ENCODE measurements at regions not wholly inside any gene's neighbourhood (a gene's known extent, or its start where the extent isn't known, plus 50 kb on each side); places are given as distances from the start of the nearest gene placed in this dataset.

DNA sequence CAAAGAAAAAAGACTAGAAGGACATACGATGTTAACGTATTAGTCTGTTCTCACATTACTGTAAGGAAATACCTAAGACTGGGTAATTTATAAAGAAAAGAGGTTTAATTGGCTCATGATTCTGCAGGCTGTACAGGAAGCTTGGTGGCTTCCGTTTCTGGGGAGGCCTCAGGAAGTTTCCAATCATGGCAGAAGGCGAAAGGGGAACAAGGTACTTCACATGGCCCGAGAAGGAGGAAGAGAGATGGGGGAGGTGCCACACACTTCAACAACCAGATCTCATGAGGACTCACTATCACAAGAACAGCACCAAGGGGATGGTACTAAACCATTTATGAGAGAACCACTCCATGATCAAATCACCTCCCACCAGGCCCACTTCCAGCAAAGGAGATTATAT lies 110.1 kb downstream of the CARTPT start:
- Mint-ChIP-seq H3K36me3 (peaks cover 3 to 17% (median 3%) of the 10 kb centered on the region in 3 donors), H3K27ac (no peak overlapping the region), H3K9me3 (peaks cover 3 to 49% (median 28%) of the 10 kb centered on the region in 9 donors), H3K4me3 (no peak overlapping the region), H3K27me3 (peaks cover 0 to 23% (median 3%) of the 10 kb centered on the region in 5 donors), H3K4me1 (peaks cover 0 to 2% (median 0%) of the 10 kb centered on the region in 4 donors)
- DNase-seq (no peak), ATAC-seq (no peak)
- POLR2A ChIA-PET, result no interaction called here

DNA sequence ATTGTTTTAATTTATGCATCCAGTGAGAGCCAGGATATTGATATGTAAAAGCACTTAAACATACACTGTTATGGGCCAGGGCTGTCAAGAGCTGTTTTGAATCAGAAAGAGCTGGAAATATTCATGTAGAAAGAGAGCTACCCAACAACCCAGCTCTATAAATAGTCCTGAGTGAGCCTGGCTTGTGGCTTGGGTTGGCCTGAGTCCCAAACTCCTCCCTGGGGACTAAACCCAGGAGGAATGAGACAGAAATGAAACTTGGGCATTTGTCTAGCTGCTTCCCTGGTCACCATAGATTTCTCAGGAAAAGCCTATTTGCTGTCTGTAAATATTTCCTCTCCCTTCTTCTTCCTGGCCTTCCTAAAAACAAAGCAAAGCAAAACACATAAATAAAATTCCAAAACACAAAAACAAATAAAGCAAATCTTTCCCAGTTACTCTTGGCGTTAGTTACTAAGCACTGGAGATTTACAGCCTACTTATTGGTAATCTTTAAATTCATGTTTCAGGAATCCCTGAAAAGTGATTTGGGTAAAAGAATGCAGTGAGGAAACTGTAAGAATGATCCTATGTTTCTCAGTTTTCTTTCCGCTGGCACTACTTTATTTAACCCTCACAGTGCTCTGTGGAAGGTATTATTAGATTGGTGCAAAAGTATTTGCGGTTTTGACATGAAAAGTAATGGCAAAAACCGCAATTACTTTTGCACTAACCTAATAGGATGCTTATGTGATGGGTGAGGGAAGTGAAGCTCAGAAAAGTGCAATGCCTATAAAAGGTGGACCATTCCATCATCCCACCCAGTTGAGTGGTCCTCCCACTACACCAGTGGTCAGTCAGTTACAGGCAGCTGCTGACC lies 111.8 kb downstream of the CARTPT start:
- ATAC-seq (no peak), DNase-seq (no peak)
- H3K4me3 Mint-ChIP-seq, result no peak overlapping the region
- POLR2A ChIA-PET, result no interaction called here
- H3K9me3 Mint-ChIP-seq, result peaks cover 3 to 38% (median 19%) of the 10 kb centered on the region in 9 donors
- H3K4me1 Mint-ChIP-seq, result peaks cover 0 to 2% (median 0%) of the 10 kb centered on the region in 4 donors
- H3K27me3 Mint-ChIP-seq, result peaks cover 0 to 23% (median 3%) of the 10 kb centered on the region in 5 donors
- peaks cover 3 to 13% (median 3%) of the 10 kb centered on the region in 3 donors for H3K36me3 Mint-ChIP-seq
- H3K27ac Mint-ChIP-seq, result no peak overlapping the region

DNA sequence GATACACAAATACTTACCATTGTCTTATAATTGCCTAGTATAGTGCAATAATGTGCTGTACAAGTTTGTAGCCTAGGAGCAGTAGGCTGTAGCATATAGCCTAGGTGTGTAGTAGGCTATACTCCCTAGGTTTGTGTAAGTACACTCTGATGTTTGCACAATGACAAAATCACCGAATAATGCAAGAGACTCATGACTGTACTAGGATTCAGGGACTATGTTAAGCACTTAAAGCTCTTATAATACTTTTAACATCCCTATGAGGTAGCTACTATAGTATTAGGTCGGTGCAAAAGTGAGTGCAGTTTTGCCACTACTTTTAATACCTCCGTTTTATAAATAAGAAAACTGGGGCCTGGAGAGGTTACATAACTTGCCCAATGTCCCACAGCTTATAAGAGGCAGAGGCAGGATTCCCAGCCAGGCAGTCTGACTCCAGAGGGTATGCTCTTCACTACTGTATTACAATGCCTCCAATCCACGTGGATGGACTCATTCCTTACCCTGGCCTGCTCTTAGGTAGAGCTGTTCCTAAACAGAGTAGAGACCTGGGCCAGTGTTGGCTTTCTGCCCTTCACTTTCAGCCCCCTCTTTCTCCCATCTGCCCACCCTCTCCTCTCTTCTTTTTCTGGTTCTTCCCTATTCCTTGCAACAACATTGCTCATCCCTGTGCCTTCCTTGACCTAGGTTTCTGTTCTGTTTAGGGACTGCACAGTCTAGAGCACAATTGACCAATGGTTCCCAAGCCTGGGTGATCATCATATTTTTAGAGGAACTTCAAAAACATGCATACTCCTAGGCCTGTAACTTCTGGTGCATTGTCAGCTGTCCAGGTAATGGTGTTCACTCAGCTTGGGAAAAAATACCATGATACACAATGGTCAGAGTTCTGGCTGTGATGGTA lies 114.0 kb downstream of the CARTPT start:
- POLR2A ChIA-PET, result no interaction called here
- H3K9me3 Mint-ChIP-seq, result peaks cover 0 to 16% (median 6%) of the 10 kb centered on the region in 9 donors
- DNase-seq, result no peak
- no peak for ATAC-seq
- H3K4me1 Mint-ChIP-seq, result peaks cover 0 to 2% (median 0%) of the 10 kb centered on the region in 4 donors
- H3K27me3 Mint-ChIP-seq, result peaks cover 0 to 10% (median 0%) of the 10 kb centered on the region in 5 donors
- H3K4me3 Mint-ChIP-seq, result no peak overlapping the region
- H3K36me3 Mint-ChIP-seq, result no peaks in the 10 kb centered on the region
- H3K27ac Mint-ChIP-seq, result no peak overlapping the region

DNA sequence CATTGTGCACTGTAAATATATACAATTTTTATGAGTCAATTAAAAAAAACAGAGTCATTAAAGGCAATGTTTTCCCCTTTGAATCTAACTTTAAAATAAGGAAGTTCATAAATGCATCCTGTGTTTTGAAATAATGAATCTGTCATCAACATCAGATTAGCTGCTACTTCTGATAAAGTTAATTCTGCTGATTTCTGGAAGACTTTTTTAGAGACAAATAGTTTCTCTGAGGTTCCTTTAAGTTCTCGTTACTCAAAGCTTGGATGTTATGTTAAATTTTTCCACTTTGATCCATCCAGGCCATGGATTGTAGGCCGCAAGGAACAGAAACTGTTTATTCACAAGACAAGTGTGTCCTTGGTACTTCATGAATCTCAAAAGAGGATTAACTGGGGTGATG lies 115.5 kb downstream of the CARTPT start:
- Mint-ChIP-seq H3K27ac (no peak overlapping the region), H3K36me3 (no peaks in the 10 kb centered on the region), H3K9me3 (peaks cover 0 to 6% (median 0%) of the 10 kb centered on the region in 9 donors), H3K4me1 (no peaks in the 10 kb centered on the region), H3K4me3 (no peak overlapping the region), H3K27me3 (peaks cover 0 to 10% (median 3%) of the 10 kb centered on the region in 5 donors)
- DNase-seq (no peak), ATAC-seq (no peak)
- POLR2A ChIA-PET, result no interaction called here

DNA sequence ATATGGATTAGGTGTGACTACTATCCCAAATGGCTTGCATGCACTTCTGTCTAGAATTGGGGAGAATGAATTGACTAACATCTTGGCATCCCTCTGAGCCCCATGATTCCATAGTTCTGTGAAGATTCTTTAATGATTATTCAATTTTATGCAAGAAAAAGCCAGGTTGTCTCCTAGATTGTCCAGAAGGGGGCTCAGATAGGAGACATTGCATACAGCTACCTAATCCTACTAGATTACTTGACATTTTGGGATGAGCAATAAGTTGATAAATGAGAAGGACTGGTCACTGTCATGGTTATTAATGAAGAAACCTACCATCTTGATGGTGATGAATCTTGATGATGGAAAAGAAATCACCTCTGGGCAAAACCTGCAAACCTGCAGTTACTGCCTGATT lies 117.0 kb downstream of the CARTPT start:
- Mint-ChIP-seq H3K27me3 (peaks cover 0 to 12% (median 4%) of the 10 kb centered on the region in 5 donors), H3K36me3 (no peaks in the 10 kb centered on the region), H3K27ac (no peak overlapping the region), H3K9me3 (peaks cover 0 to 3% (median 0%) of the 10 kb centered on the region in 9 donors), H3K4me1 (no peaks in the 10 kb centered on the region), H3K4me3 (no peak overlapping the region)
- ATAC-seq (no peak), DNase-seq (no peak)
- POLR2A ChIA-PET, result no interaction called here

DNA sequence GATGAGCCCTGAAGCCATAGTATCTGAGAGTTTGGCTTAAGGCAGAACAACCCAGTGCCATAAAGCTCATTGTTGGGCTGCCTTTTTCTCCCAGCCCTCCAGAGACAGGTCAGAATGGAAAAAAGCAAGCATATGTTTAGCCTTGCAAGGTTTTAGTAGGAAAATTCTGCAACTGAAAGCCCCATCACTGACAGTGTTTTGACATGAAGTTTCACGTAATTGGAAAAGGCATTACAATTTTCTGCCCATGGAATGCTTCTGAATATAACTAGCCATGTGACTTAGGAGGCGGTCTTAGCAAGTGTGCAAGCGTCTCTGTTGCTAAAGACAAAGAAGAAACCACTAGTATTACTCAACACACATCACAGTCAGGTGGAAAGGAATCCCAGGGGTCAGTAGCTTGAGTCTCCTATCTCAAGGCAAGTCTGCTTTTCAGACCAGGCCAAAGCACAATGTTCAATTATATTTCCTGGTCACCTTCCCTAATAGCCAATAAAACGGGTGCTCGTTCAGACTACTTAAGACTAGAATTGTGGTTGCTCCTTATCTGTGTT lies 117.6 kb downstream of the CARTPT start:
- ATAC-seq (no peak), DNase-seq (no peak)
- no peak overlapping the region for H3K4me3 Mint-ChIP-seq
- H3K36me3 Mint-ChIP-seq, result no peaks in the 10 kb centered on the region
- peaks cover 0 to 12% (median 2%) of the 10 kb centered on the region in 5 donors for H3K27me3 Mint-ChIP-seq
- H3K4me1 Mint-ChIP-seq, result no peaks in the 10 kb centered on the region
- peaks cover 0 to 7% (median 0%) of the 10 kb centered on the region in 9 donors for H3K9me3 Mint-ChIP-seq
- H3K27ac Mint-ChIP-seq, result no peak overlapping the region
- POLR2A ChIA-PET, result no interaction called here

DNA sequence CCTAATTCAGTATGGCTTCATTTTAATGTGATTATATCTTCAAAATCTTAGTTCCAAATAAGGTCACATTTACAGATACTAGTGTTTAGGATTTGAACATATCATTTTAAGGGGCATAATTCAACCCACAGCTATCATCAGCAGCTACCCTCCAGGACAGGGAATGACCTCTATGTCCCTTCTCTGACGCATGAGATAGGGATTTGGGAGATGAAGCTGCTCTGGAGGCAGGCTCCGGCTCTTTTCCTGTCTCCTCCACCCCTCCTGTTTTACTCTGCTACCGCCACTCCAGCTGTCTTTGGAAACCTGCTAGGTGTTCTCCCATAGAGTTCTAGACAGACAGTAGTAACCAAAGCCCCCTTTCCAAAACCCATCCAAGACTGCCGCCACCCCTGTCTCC lies 119.2 kb downstream of the CARTPT start:
- Mint-ChIP-seq H3K9me3 (peaks cover 0 to 7% (median 0%) of the 10 kb centered on the region in 9 donors), H3K36me3 (no peaks in the 10 kb centered on the region), H3K4me1 (no peaks in the 10 kb centered on the region), H3K4me3 (no peak overlapping the region), H3K27ac (no peak overlapping the region), H3K27me3 (peaks cover 0 to 12% (median 1%) of the 10 kb centered on the region in 5 donors)
- POLR2A ChIA-PET, result no interaction called here
- DNase-seq, result no peak
- no peak for ATAC-seq

DNA sequence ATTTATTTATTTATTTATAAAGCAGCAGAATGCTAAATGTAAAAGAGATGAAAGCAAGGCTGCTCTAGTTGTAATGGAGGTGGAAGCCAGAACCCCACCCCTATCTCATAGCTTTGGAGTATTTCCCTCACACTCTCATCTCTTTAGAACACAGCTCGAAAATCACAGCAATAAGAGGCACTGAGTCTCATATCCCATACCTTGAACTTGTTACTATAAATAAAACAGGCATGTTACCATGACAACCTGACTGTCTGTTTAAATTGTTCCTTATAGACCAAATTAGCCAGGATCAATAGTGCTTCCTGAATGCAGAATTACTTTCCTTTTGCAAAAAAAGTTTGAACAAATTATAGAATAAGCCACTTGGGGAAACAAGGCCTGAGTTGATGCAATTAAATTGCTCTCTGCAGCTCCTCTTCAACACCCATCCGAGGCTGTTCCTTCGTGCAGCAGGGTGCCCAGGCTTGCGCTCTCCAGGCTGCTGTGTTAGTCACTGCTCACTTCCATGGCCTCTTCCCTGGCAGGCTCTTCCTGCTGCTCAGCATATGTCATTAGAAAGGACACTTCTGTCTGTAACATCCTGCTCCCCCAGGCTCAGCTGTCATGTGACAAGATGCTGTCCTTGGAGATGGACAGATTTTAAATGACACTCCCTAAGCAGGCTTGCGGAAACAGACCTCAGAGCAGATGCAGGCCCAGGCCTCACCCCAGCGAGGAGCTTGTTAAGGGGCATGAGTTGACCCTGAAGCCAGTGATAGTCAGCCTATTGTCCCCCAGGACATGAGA lies 120.2 kb downstream of the CARTPT start:
- peaks cover 0 to 7% (median 0%) of the 10 kb centered on the region in 9 donors for H3K9me3 Mint-ChIP-seq
- H3K4me1 Mint-ChIP-seq, result no peaks in the 10 kb centered on the region
- POLR2A ChIA-PET, result no interaction called here
- DNase-seq (no peak), ATAC-seq (no peak)
- no peak overlapping the region for H3K4me3 Mint-ChIP-seq
- H3K27ac Mint-ChIP-seq, result no peak overlapping the region
- peaks cover 0 to 12% (median 1%) of the 10 kb centered on the region in 5 donors for H3K27me3 Mint-ChIP-seq
- no peaks in the 10 kb centered on the region for H3K36me3 Mint-ChIP-seq

DNA sequence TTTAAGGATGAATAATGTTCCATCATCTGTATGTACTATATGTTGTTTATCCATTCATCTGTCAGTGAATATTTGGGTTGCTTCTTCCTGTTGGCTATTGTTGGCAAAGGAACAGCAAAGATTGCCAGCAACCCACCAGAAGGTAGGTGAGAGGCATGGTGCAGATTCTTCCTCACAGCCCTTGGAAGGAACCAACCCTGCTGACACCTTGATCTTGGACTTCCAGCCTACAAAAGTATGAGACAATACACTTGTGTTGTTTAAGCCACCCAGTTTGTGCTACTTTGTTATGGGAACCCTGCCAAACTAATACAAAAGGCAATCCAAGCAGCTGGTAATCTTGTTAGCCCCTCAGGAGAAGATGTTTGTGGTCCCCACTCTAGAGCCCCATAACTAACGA lies 122.0 kb downstream of the CARTPT start:
- Mint-ChIP-seq H3K27ac (no peak overlapping the region), H3K4me1 (no peaks in the 10 kb centered on the region), H3K36me3 (no peaks in the 10 kb centered on the region), H3K9me3 (peaks cover 0 to 7% (median 0%) of the 10 kb centered on the region in 9 donors), H3K27me3 (peaks cover 0 to 12% (median 2%) of the 10 kb centered on the region in 5 donors), H3K4me3 (no peak overlapping the region)
- ATAC-seq (no peak), DNase-seq (no peak)
- POLR2A ChIA-PET, result no interaction called here

DNA sequence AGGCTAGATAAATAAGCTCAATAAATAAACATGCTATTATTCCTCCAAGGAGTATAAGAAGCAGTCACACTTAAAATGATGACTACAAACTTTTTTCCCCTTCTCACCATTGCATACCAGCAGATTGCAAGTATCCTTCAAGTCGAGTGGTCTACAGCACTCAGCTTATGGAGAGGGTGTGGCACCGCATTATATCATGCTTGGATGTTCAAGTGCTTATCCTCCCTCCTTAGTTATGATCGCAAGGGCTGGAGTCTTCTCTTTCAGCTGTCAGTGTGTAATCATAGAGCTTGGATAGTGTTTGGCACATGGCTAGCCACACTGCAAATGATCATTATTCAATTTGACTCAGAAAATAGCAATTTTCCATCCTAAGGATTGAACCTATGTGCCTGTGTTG lies 124.0 kb downstream of the CARTPT start:
- POLR2A ChIA-PET, result no interaction called here
- Mint-ChIP-seq H3K36me3 (no peaks in the 10 kb centered on the region), H3K4me1 (no peaks in the 10 kb centered on the region), H3K27ac (no peak overlapping the region), H3K4me3 (no peak overlapping the region), H3K9me3 (peaks cover 0 to 7% (median 0%) of the 10 kb centered on the region in 9 donors), H3K27me3 (peaks cover 0 to 17% (median 3%) of the 10 kb centered on the region in 5 donors)
- DNase-seq, result no peak
- ATAC-seq, result no peak

DNA sequence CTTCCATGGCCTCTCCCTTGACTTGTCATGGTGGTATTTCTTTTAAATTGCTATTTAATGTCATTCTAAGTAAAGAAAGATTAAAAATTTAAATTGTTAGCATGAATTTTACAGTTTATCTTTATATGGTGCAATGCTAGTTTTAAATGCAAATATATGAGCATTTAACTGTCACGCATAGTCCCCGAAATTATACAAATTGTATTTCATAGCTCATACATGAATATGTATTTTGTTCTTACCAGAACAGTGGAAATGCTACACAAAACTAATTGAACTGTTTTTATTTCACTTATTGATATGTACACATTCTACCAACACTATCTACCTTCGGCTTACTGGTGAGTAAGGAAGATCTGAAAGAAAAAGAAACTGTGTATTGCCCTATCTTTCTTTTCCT lies 125.8 kb downstream of the CARTPT start:
- H3K27ac Mint-ChIP-seq, result no peak overlapping the region
- H3K4me1 Mint-ChIP-seq, result no peaks in the 10 kb centered on the region
- no peak overlapping the region for H3K4me3 Mint-ChIP-seq
- no peak for DNase-seq
- peaks cover 0 to 20% (median 10%) of the 10 kb centered on the region in 9 donors for H3K9me3 Mint-ChIP-seq
- H3K36me3 Mint-ChIP-seq, result peaks cover 0 to 8% (median 7%) of the 10 kb centered on the region in 3 donors
- H3K27me3 Mint-ChIP-seq, result peaks cover 8 to 16% (median 10%) of the 10 kb centered on the region in 5 donors
- POLR2A ChIA-PET, result no interaction called here
- no peak for ATAC-seq

DNA sequence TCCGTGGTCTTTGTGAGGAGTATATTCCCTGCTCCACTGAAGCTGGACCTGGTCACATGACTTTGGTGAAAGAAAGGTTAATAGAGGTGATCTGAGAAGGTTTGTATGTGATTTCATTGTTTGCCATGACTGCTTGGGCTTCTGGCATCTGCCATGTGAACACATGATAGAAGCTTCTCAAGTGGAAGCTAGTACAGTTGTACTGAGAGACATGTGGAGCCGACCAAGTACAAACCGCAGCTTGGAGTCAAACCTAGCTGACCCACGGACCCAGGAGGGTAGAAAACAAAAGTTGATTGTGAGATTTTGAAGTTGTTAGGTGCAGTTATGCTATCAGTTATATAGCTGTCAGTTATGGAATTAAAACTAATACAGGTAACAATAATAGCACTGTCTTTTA lies 140.4 kb downstream of the CARTPT start:
- Mint-ChIP-seq H3K27ac (no peak overlapping the region), H3K4me1 (no peaks in the 10 kb centered on the region), H3K36me3 (peaks cover 0 to 22% (median 0%) of the 10 kb centered on the region in 3 donors), H3K27me3 (peaks cover 4 to 36% (median 8%) of the 10 kb centered on the region in 5 donors), H3K4me3 (no peak overlapping the region), H3K9me3 (peaks cover 3 to 42% (median 27%) of the 10 kb centered on the region in 9 donors)
- POLR2A ChIA-PET, result no interaction called here
- ATAC-seq (no peak), DNase-seq (no peak)

Measured in naive thymus-derived CD8-positive, alpha-beta T cell (primary cell).